ENCODE measurements at regions not wholly inside any gene's neighbourhood (a gene's known extent, or its start where the extent isn't known, plus 50 kb on each side); places are given as distances from the start of the nearest gene placed in this dataset.

GRCh38 chr1:244231193-244231571 is 180.1 kb downstream of the ZBTB18 start:
- TF ChIP-seq CTCF (conservative IDR thresholded peaks at IDR 0.05; ENCODE audit: low read length) (no peak), EZH2phosphoT487 (IDR thresholded peaks at IDR 0.05; ENCODE audit: borderline replicate concordance) (no peak)

Measured in Loucy (cell line).